Endothelial cell of umbilical vein (primary cell): ENCODE measurements at regions not wholly inside any gene's neighbourhood (a gene's known extent, or its start where the extent isn't known, plus 50 kb on each side); places are given as distances from the start of the nearest gene placed in this dataset.

Source experiments
- BruUV-seq: library from RNA; stranded (reverse); fragments of 400-500 nt; replicated peaks from 2 replicates; lab custom pipeline; 2021; lab: Mats Ljungman, UMichigan
- CTCF ChIA-PET: fragments of 300-600, 350-600 bp; sonication (Branson Sonifier 250); formaldehyde crosslinking; loops from one replicate; lab custom pipeline; 2021; ENCODE audit warnings: antibody characterized with exemption, inconsistent platforms; lab: Charles Lee
- POLR2A ChIA-PET: fragments of 300-600, 350-600 bp; sonication (Branson Sonifier 250); formaldehyde crosslinking; loops from one replicate; lab custom pipeline; 2021; ENCODE audit warnings: antibody characterized with exemption, inconsistent platforms; lab: Charles Lee
- DNase-seq: peaks from one replicate; pipeline ENCODE4 v3.0.0-alpha.2; 2011; ENCODE audit warnings: low read depth, low spot score
- FAIRE-seq: peaks from 2 replicates; lab custom pipeline; 2011; peaks lifted over from hg19 to GRCh38; lab: Jason Lieb, UNC
- H2AFZ ChIP-seq: 2 replicates; pipeline ENCODE4 v1.6.0; 2012; ENCODE audit warnings: low read depth, low read length, control low read depth, inconsistent platforms
- H3K27ac ChIP-seq: 2 replicates; pipeline ENCODE4 v1.5.1; 2011; ENCODE audit warnings: low read depth, mild to moderate bottlenecking, control low read depth, low read length, moderate library complexity; ENCODE audit not compliant: insufficient read depth
- H3K27me3 ChIP-seq, 2 experiments: 2 replicates each; pipeline versions ENCODE4 v1.6.0 to v1.6.1; 2011; ENCODE audit warnings: low read length in 2 of 2, mixed read lengths in 1 of 2; ENCODE audit not compliant: control insufficient read depth in 2 of 2, insufficient read depth in 2 of 2
- H3K36me3 ChIP-seq, 2 experiments: 2 replicates in 1 of 2; 3 replicates in 1 of 2; pipeline ENCODE4 v1.5.1; 2011; ENCODE audit warnings: low read length in 2 of 2, mild to moderate bottlenecking in 1 of 2, moderate library complexity in 1 of 2; ENCODE audit not compliant: control insufficient read depth in 2 of 2, insufficient read depth in 2 of 2; ENCODE audit errors: extremely low read depth in 1 of 2
- H3K4me1 ChIP-seq: 3 replicates; pipeline ENCODE4 v1.5.1; 2011; ENCODE audit warnings: mild to moderate bottlenecking, low read length; ENCODE audit not compliant: control insufficient read depth, insufficient read depth; ENCODE audit errors: extremely low read depth
- H3K4me2 ChIP-seq: 2 replicates; pipeline ENCODE4 v1.6.1; 2011; ENCODE audit warnings: low read length, control low read depth, mixed read lengths; ENCODE audit not compliant: insufficient read depth
- H3K4me3 ChIP-seq, 3 experiments: fragments of 200-600 bp in 1 of 3; sonication (generic), shearing (Covaris generic) in 1 of 3; replicated peaks in 1 of 3; 2 replicates each; pipeline ENCODE4 v1.5.1; 2011 to 2016; ENCODE audit warnings: control low read depth in 3 of 3, low read length in 3 of 3, mild to moderate bottlenecking in 2 of 3, inconsistent platforms in 1 of 3, low read depth in 1 of 3, moderate library complexity in 1 of 3; ENCODE audit not compliant: insufficient read depth in 1 of 3
- H3K79me2 ChIP-seq: 2 replicates; pipeline ENCODE4 v1.6.0; 2012; ENCODE audit warnings: low read length, inconsistent platforms; ENCODE audit not compliant: control insufficient read depth, insufficient read depth
- H3K9ac ChIP-seq: replicated peaks from 2 replicates; pipeline ENCODE3; 2011; ENCODE audit warnings: low read length, control low read depth; ENCODE audit not compliant: insufficient read depth; ENCODE audit errors: extremely low read depth
- H3K9me1 ChIP-seq: replicated peaks from 3 replicates; pipeline ENCODE4 v1.6.0; 2011; ENCODE audit warnings: mild to moderate bottlenecking, low read length; ENCODE audit not compliant: control insufficient read depth, insufficient read depth; ENCODE audit errors: extremely low read depth
- H3K9me3 ChIP-seq: replicated peaks from 2 replicates; pipeline ENCODE4 v1.5.1; 2012; ENCODE audit warnings: low read length, inconsistent platforms; ENCODE audit not compliant: control insufficient read depth, insufficient read depth
- H4K20me1 ChIP-seq: replicated peaks from 2 replicates; pipeline ENCODE3; 2011; ENCODE audit warnings: mild to moderate bottlenecking, low read length; ENCODE audit not compliant: control insufficient read depth, insufficient read depth; ENCODE audit errors: extremely low read depth
- EZH2 ChIP-seq: IDR thresholded peaks from 2 replicates; pipeline ENCODE4 v1.6.1; 2012; ENCODE audit warnings: borderline replicate concordance, low read depth, mild to moderate bottlenecking, moderate library complexity, low read length, inconsistent platforms; ENCODE audit not compliant: severe bottlenecking
- FOS ChIP-seq: IDR thresholded peaks from 2 replicates; pipeline ENCODE4 v1.6.1; 2011; ENCODE audit warnings: mild to moderate bottlenecking, low read length, moderate library complexity, borderline replicate concordance; ENCODE audit not compliant: insufficient read depth
- GATA2 ChIP-seq: IDR thresholded peaks from 2 replicates; pipeline ENCODE4 v1.7.0; 2011; ENCODE audit warnings: low read depth, mild to moderate bottlenecking, moderate library complexity, mixed read lengths, low read length; ENCODE audit not compliant: insufficient read length, insufficient read depth
- JUN ChIP-seq: IDR thresholded peaks from 2 replicates; pipeline ENCODE4 v1.6.1; 2011; ENCODE audit warnings: borderline replicate concordance, low read depth; ENCODE audit not compliant: insufficient read length, insufficient read depth
- MAX ChIP-seq: IDR thresholded peaks from 2 replicates; pipeline ENCODE4 v1.6.1; 2011; ENCODE audit not compliant: insufficient read depth, insufficient read length
- MYC ChIP-seq: IDR thresholded peaks from one replicate; pipeline ENCODE4 v1.6.1; 2011; ENCODE audit warnings: mild to moderate bottlenecking, low read depth, low read length
- POLR2A ChIP-seq: IDR thresholded peaks from 2 replicates; pipeline ENCODE4 v1.6.1; 2012; ENCODE audit warnings: low read depth, mild to moderate bottlenecking, control low read depth, low read length
- POLR2AphosphoS5 ChIP-seq: IDR thresholded peaks from 2 replicates; pipeline ENCODE4 v1.6.1; 2012; ENCODE audit warnings: low read depth, mild to moderate bottlenecking, control low read depth, low read length, moderate library complexity; ENCODE audit not compliant: insufficient read depth
- dilution Hi-C: fragments of 300-500 bp; cut with MboI; formaldehyde crosslinking; loops from one replicate; pipeline ENCODE4 v1.15.0; 2019; ENCODE audit warnings: low sequenced_read_pairs; ENCODE audit not compliant: extremely low pct_ligation_motif_present
- intact Hi-C: fragments of 100-400 bp; cut with micrococcal nuclease; formaldehyde crosslinking; loops from one replicate; pipeline ENCODE4 v1.10.0; 2022
- TF ChIP-seq, protein P1 (sequence below), 2 donors: IDR thresholded peaks; 1 replicate in 1 of 2; 2 replicates in 1 of 2; pipeline ENCODE4 v1.5.1; 2011; ENCODE audit warnings: low read length in 2 of 2, mild to moderate bottlenecking in 2 of 2, moderate library complexity in 2 of 2, control low read depth in 1 of 2, inconsistent platforms in 1 of 2, low read depth in 1 of 2; ENCODE audit not compliant: insufficient read depth in 1 of 2; ENCODE audit errors: extremely low read depth in 1 of 2

GRCh38 chrX:74138943-74139342 lies 165.0 kb upstream of the ZCCHC13 start:
- no peak for FAIRE-seq
- Histone ChIP-seq H3K79me2 (no peaks in the 10 kb centered on the region), H3K4me2 (no peak overlapping the region), H3K27me3 (no peaks in the 10 kb centered on the region), H3K4me1 (no peaks in the 10 kb centered on the region), H3K27ac (no peak overlapping the region), H3K36me3 (no peaks in the 10 kb centered on the region), H3K9me1 (no peaks in the 10 kb centered on the region), H3K9me3 (no peaks in the 10 kb centered on the region), H4K20me1 (no peaks in the 10 kb centered on the region), H2AFZ (no peak overlapping the region), H3K9ac (no peak overlapping the region), H3K4me3 (no peak overlapping the region)
- intact Hi-C loops = loop anchor here (10.0 kb wide), 2 partner anchors 416 to 1054 kb away; no protein-coding TSS in a partner anchor
- dilution Hi-C loops = no loop called here
- no peak for TF ChIP-seq JUN
- TF ChIP-seq POLR2A = no peak
- TF ChIP-seq POLR2AphosphoS5 = no peak
- TF ChIP-seq FOS = no peak
- no peak for TF ChIP-seq GATA2
- TF ChIP-seq EZH2 = no peak
- TF ChIP-seq MAX = no peak
- TF ChIP-seq MYC = no peak
- TF ChIP-seq, protein P1, sequence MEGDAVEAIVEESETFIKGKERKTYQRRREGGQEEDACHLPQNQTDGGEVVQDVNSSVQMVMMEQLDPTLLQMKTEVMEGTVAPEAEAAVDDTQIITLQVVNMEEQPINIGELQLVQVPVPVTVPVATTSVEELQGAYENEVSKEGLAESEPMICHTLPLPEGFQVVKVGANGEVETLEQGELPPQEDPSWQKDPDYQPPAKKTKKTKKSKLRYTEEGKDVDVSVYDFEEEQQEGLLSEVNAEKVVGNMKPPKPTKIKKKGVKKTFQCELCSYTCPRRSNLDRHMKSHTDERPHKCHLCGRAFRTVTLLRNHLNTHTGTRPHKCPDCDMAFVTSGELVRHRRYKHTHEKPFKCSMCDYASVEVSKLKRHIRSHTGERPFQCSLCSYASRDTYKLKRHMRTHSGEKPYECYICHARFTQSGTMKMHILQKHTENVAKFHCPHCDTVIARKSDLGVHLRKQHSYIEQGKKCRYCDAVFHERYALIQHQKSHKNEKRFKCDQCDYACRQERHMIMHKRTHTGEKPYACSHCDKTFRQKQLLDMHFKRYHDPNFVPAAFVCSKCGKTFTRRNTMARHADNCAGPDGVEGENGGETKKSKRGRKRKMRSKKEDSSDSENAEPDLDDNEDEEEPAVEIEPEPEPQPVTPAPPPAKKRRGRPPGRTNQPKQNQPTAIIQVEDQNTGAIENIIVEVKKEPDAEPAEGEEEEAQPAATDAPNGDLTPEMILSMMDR (IDR thresholded peaks at IDR 0.05; ENCODE audit: extremely low read depth in 1 of 2, insufficient read depth in 1 of 2, low read depth in 1 of 2, low read length in 2 of 2) = no peak
- DNase-seq = no peak
- BruUV-seq = no TSS peak
- CTCF ChIA-PET = no interaction called here
- POLR2A ChIA-PET = no interaction called here
